GM12878 (cell line): ENCODE measurements at regions not wholly inside any gene's neighbourhood (a gene's known extent, or its start where the extent isn't known, plus 50 kb on each side); places are given as distances from the start of the nearest gene placed in this dataset.

ENCODE experiments used
- ATAC-seq: fragments of 200-7000 bp; cut with Tn5 transposase; 3 replicates; pipeline ENCODE4 v1.9.1; 2020; ENCODE audit warnings: mild to moderate bottlenecking, moderate library complexity
- BruUV-seq: library from RNA; stranded (reverse); fragments of 400-500 nt; replicated peaks from 2 replicates; lab custom pipeline; 2021; lab: Mats Ljungman, UMichigan
- CTCF ChIA-PET: fragments of 300-600 bp; sonication (Branson Sonifier 250); formaldehyde crosslinking; extraction: SDS; loops from one replicate; lab custom pipeline; 2021; ENCODE audit warnings: inconsistent platforms; lab: Yijun Ruan, JAX
- POLR2A ChIA-PET: fragments of 350-600 bp; formaldehyde crosslinking; extraction: SDS; loops from one replicate; lab custom pipeline; 2021; ENCODE audit warnings: inconsistent platforms; lab: Charles Lee
- RAD21 ChIA-PET: fragments of 300-600 bp; sonication (Branson Sonifier 250); formaldehyde crosslinking; loops from one replicate; lab custom pipeline; 2023; ENCODE audit warnings: antibody characterized with exemption; ENCODE audit not compliant: unreplicated experiment; lab: Charles Lee
- SMC1A ChIA-PET: fragments of 300-600 bp; sonication (Branson Sonifier 250); formaldehyde crosslinking; loops from one replicate; lab custom pipeline; 2023; ENCODE audit not compliant: unreplicated experiment, uncharacterized antibody; lab: Charles Lee
- DNase-seq: peaks from one replicate; pipeline ENCODE4 v3.0.0-alpha.2; 2011; ENCODE audit warnings: low read depth, low spot score
- FAIRE-seq: peaks from 3 replicates; lab custom pipeline; 2011; peaks lifted over from hg19 to GRCh38; lab: Jason Lieb, UNC
- H2AFZ ChIP-seq: 2 replicates; pipeline ENCODE4 v1.6.0; 2011; ENCODE audit warnings: low read depth, low read length, control low read depth; ENCODE audit not compliant: control insufficient read depth
- H3K27ac ChIP-seq: 2 replicates; pipeline ENCODE4 v1.5.1; 2011; ENCODE audit warnings: control low read depth; ENCODE audit not compliant: control insufficient read depth, insufficient read depth
- H3K27me3 ChIP-seq, 2 experiments: replicated peaks in 1 of 2; 2 replicates each; pipeline versions ENCODE4 v1.6.0 to v1.6.1; 2011; ENCODE audit warnings: low read length in 1 of 2; ENCODE audit not compliant: control insufficient read depth in 2 of 2, insufficient read depth in 2 of 2
- H3K36me3 ChIP-seq, 2 experiments: 2 replicates each; pipeline ENCODE4 v1.5.1; 2011; ENCODE audit warnings: low read length in 1 of 2; ENCODE audit not compliant: control insufficient read depth in 2 of 2, insufficient read depth in 2 of 2
- H3K4me1 ChIP-seq: 2 replicates; pipeline ENCODE4 v1.6.1; 2011; ENCODE audit warnings: mild to moderate bottlenecking, low read length, moderate library complexity, mixed read lengths; ENCODE audit not compliant: control insufficient read depth, insufficient read depth
- H3K4me2 ChIP-seq: 2 replicates; pipeline ENCODE4 v1.6.0; 2011; ENCODE audit warnings: control low read depth; ENCODE audit not compliant: control insufficient read depth, insufficient read depth
- H3K4me3 ChIP-seq: fragments of 200-600 bp; sonication (generic); 2 replicates; pipeline ENCODE4 v1.5.1; 2016
- H3K79me2 ChIP-seq: 2 replicates; pipeline ENCODE4 v1.6.0; 2011; ENCODE audit warnings: low read length; ENCODE audit not compliant: control insufficient read depth, insufficient read depth
- H3K9ac ChIP-seq: 2 replicates; pipeline ENCODE4 v1.8.0; 2011; ENCODE audit warnings: low read length, control low read depth, mixed read lengths; ENCODE audit not compliant: control insufficient read depth, insufficient read depth
- H3K9me3 ChIP-seq: replicated peaks from 3 replicates; pipeline ENCODE4 v1.5.1; 2011; ENCODE audit warnings: mild to moderate bottlenecking, low read length; ENCODE audit not compliant: control insufficient read depth, insufficient read depth
- H4K20me1 ChIP-seq: 2 replicates; pipeline ENCODE4 v1.6.0; 2011; ENCODE audit not compliant: control insufficient read depth, insufficient read depth
- EGR1 ChIP-seq, 2 experiments: IDR thresholded peaks; 1 replicate in 1 of 2; 2 replicates in 1 of 2; pipeline ENCODE4 v1.6.1; 2011 to 2012; ENCODE audit warnings: low read depth in 2 of 2, low read length in 2 of 2, borderline replicate concordance in 1 of 2, mild to moderate bottlenecking in 1 of 2, moderate library complexity in 1 of 2
- ELK1 ChIP-seq: IDR thresholded peaks from 2 replicates; pipeline ENCODE4 v1.6.1; 2012; ENCODE audit warnings: low read depth, low read length, improper control_type of control experiment
- FOXK2 ChIP-seq: fragments of 450-650 bp; IDR thresholded peaks from 2 replicates; pipeline ENCODE4 v1.6.1; 2017; ENCODE audit warnings: mild to moderate bottlenecking, moderate library complexity
- FOXM1 ChIP-seq: IDR thresholded peaks from 2 replicates; pipeline ENCODE4 v1.6.1; 2012; ENCODE audit warnings: low read depth, mild to moderate bottlenecking, inconsistent platforms, low read length, moderate library complexity
- HCFC1 ChIP-seq: fragments of 150-350 bp; IDR thresholded peaks from 2 replicates; pipeline ENCODE4 v1.6.1; 2014; ENCODE audit warnings: low read length
- IKZF2 ChIP-seq, 2 experiments: fragments of 450-650 bp; IDR thresholded peaks; 2 replicates each; pipeline ENCODE4 v1.6.1; 2017; ENCODE audit warnings: mild to moderate bottlenecking in 2 of 2, moderate library complexity in 2 of 2
- MTA2 ChIP-seq: fragments of 450-650 bp; IDR thresholded peaks from 2 replicates; pipeline ENCODE4 v1.6.1; 2016; ENCODE audit warnings: low read depth, mild to moderate bottlenecking, moderate library complexity
- NKRF ChIP-seq: fragments of 450-650 bp; conservative IDR thresholded peaks from 2 replicates; pipeline ENCODE4 v1.6.1; 2017; ENCODE audit warnings: mild to moderate bottlenecking, moderate library complexity
- RAD21 ChIP-seq: IDR thresholded peaks from 2 replicates; pipeline ENCODE4 v1.6.1; 2011; ENCODE audit warnings: mild to moderate bottlenecking, low read depth, low read length, moderate library complexity; ENCODE audit not compliant: insufficient read depth
- ZNF622 ChIP-seq: fragments of 450-650 bp; IDR thresholded peaks from 2 replicates; pipeline ENCODE4 v1.6.1; 2017; ENCODE audit warnings: mild to moderate bottlenecking, inconsistent platforms
- WGBS: methylation state at CpG from one replicate; pipeline ENCODE4 v1.1.6; 2016; ENCODE audit warnings: low lambda C conversion rate; ENCODE audit not compliant: insufficient replicate concordance, insufficient coverage; ENCODE audit errors: missing lambda C conversion rate; 5-methylcytosine and 5-hydroxymethylcytosine counted together
- in situ Hi-C: fragments of 300-500 bp; cut with MboI; formaldehyde crosslinking; loops from 9 replicates; pipeline ENCODE4 v1.14.3; 2018; ENCODE audit warnings: mixed read lengths
- intact Hi-C: fragments of 100-400 bp; cut with micrococcal nuclease; formaldehyde crosslinking; loops from one replicate; pipeline ENCODE4 v1.14.2; 2022; ENCODE audit not compliant: unreplicated experiment

DNA sequence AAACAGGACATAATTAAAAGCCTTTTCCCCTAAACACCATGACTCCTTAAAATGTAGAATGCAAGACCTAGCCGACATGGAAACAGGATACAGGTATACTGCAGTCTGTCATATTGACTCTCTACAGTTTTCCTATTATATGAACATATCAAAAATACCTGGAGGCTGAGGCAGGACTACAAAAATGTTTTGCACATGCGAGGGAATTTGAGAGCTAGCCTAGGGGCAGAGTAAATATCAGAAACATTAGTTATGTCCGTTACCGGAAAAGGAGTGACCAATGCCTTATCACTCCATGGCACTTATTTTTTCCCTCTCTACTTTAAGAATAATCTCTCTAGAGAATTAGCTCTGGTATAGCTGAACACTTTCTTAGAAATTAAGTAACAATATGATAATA lies 732.3 kb downstream of the TUSC7 start:
- no peak for DNase-seq
- in situ Hi-C loops, result no loop called here
- Histone ChIP-seq H3K36me3 (no peaks in the 10 kb centered on the region), H4K20me1 (no peaks in the 10 kb centered on the region), H3K4me1 (no peaks in the 10 kb centered on the region), H3K9ac (no peak overlapping the region), H2AFZ (no peak overlapping the region), H3K4me2 (no peak overlapping the region), H3K4me3 (no peak overlapping the region), H3K9me3 (no peaks in the 10 kb centered on the region), H3K79me2 (no peaks in the 10 kb centered on the region), H3K27me3 (no peaks in the 10 kb centered on the region; a peak in 2 of 4 replicates), H3K27ac (no peak overlapping the region)
- BruUV-seq, result no TSS peak
- intact Hi-C loops, result no loop called here
- ChIA-PET POLR2A (no interaction called here), CTCF (interaction anchor here (1.0 to 2.7 kb wide), 4 partner anchors 11 to 83 kb away, joined by 3 to 11 read pairs (median 4); no protein-coding TSS in a partner anchor), RAD21 (interaction anchor here (1.4 to 2.6 kb wide), 4 partner anchors 14 to 84 kb away, joined by 3 to 10 read pairs (median 4); no protein-coding TSS in a partner anchor), SMC1A (interaction anchor here (0.6 to 6.6 kb wide), 8 partner anchors 11 to 457 kb away, joined by 3 to 37 read pairs (median 4); no protein-coding TSS in a partner anchor)
- ATAC-seq, result no peak
- FAIRE-seq, result no peak
- no peak for TF ChIP-seq FOXM1
- TF ChIP-seq MTA2, result no peak
- TF ChIP-seq NKRF, result no peak
- no peak for TF ChIP-seq ZNF622
- TF ChIP-seq HCFC1, result no peak
- TF ChIP-seq EGR1 (IDR thresholded peaks at IDR 0.05; ENCODE audit: borderline replicate concordance in 1 of 2, low read depth in 2 of 2, low read length in 2 of 2), result no peak
- no peak for TF ChIP-seq ELK1
- TF ChIP-seq RAD21, result no peak
- TF ChIP-seq IKZF2 (IDR thresholded peaks at IDR 0.05), result no peak
- no peak for TF ChIP-seq FOXK2
- WGBS, result 48% methylated on average over 4 of the region's 4 CpGs
